Astrocyte (in vitro differentiated cells and primary cell): ENCODE measurements at regions not wholly inside any gene's neighbourhood (a gene's known extent, or its start where the extent isn't known, plus 50 kb on each side); places are given as distances from the start of the nearest gene placed in this dataset.

ENCODE experiments used
- EZH2 ChIP-seq: IDR thresholded peaks from 2 replicates; pipeline ENCODE4 v1.6.1; 2012; ENCODE audit warnings: mild to moderate bottlenecking, low read length, inconsistent platforms; ENCODE audit not compliant: insufficient read depth
- TF ChIP-seq, protein P1 (sequence below): IDR thresholded peaks from 2 replicates; pipeline ENCODE4 v1.5.1; 2011; ENCODE audit warnings: low read depth, mild to moderate bottlenecking, inconsistent platforms, low read length, moderate library complexity; ENCODE audit not compliant: insufficient read depth

- TF ChIP-seq, protein P1, sequence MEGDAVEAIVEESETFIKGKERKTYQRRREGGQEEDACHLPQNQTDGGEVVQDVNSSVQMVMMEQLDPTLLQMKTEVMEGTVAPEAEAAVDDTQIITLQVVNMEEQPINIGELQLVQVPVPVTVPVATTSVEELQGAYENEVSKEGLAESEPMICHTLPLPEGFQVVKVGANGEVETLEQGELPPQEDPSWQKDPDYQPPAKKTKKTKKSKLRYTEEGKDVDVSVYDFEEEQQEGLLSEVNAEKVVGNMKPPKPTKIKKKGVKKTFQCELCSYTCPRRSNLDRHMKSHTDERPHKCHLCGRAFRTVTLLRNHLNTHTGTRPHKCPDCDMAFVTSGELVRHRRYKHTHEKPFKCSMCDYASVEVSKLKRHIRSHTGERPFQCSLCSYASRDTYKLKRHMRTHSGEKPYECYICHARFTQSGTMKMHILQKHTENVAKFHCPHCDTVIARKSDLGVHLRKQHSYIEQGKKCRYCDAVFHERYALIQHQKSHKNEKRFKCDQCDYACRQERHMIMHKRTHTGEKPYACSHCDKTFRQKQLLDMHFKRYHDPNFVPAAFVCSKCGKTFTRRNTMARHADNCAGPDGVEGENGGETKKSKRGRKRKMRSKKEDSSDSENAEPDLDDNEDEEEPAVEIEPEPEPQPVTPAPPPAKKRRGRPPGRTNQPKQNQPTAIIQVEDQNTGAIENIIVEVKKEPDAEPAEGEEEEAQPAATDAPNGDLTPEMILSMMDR = no peak
- no peak for TF ChIP-seq EZH2
These were observed 827.1 kb downstream of the TBC1D22A start for GRCh38 chr22:47589271-47590250.
